ENCODE measurements at regions not wholly inside any gene's neighbourhood (a gene's known extent, or its start where the extent isn't known, plus 50 kb on each side); places are given as distances from the start of the nearest gene placed in this dataset.
"Not testable (repeated sequence)": the region's sequence is repeated elsewhere in the genome, so short reads cannot be mapped to it uniquely, and the experiment has no call there.

DNA sequence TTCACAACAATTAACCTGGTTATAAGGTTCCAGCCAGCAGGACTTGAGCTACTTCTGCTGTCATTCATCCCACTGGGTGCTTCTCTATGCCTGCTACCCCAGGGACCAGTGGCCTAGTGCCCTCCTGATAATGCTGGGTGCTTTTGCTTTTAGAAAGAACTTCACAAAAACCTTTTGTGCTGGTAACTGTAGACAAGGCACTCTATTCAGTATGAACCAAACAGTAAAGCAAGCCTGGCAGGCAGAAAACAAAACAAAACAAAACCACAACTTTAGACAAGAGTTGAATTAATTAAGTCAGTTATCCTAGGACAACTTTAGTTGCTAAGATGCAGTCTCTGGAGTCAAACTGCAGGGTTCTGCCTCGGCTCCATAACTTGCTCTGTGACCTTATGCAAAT lies 61.9 kb upstream of the ADGRL2 start:
- no peaks in the 10 kb centered on the region for H3K9me3 Mint-ChIP-seq
- no peaks in the 10 kb centered on the region for H3K27me3 Mint-ChIP-seq (ENCODE audit: low read depth)
- no peak for DNase-seq (ENCODE audit: low read depth, low spot score)
- H3K36me3 Mint-ChIP-seq (ENCODE audit: low read depth) = no peaks in the 10 kb centered on the region
- no peak overlapping the region for H3K27ac Mint-ChIP-seq (ENCODE audit: unreplicated experiment)
- TF ChIP-seq CTCF (conservative IDR thresholded peaks at IDR 0.05) = no peak
- H3K4me1 Mint-ChIP-seq = peaks cover 19% of the 10 kb centered on the region
- no peak overlapping the region for H3K4me3 Mint-ChIP-seq

- Mint-ChIP-seq H3K36me3 (ENCODE audit: low read depth) (no peaks in the 10 kb centered on the region), H3K9me3 (no peaks in the 10 kb centered on the region), H3K4me1 (peaks cover 5% of the 10 kb centered on the region), H3K27me3 (ENCODE audit: low read depth) (no peaks in the 10 kb centered on the region), H3K4me3 (no peak overlapping the region), H3K27ac (ENCODE audit: unreplicated experiment) (no peak overlapping the region)
- TF ChIP-seq CTCF (conservative IDR thresholded peaks at IDR 0.05) = no peak
- DNase-seq (ENCODE audit: low read depth, low spot score) = no peak
Observed at GRCh38 chr1:81733480-81733879, 67.3 kb upstream of the ADGRL2 start.

- H3K4me1 Mint-ChIP-seq = no peaks in the 10 kb centered on the region
- TF ChIP-seq CTCF (conservative IDR thresholded peaks at IDR 0.05) = no peak
- H3K36me3 Mint-ChIP-seq (ENCODE audit: low read depth) = no peaks in the 10 kb centered on the region
Observed at GRCh38 chr1:81731989-81732388, 68.7 kb upstream of the ADGRL2 start.

GRCh38 chr1:81730881-81731280 lies 69.9 kb upstream of the ADGRL2 start:
- TF ChIP-seq CTCF (conservative IDR thresholded peaks at IDR 0.05) = no peak
- H3K27me3 Mint-ChIP-seq (ENCODE audit: low read depth) = no peaks in the 10 kb centered on the region
- no peaks in the 10 kb centered on the region for H3K9me3 Mint-ChIP-seq
- H3K4me1 Mint-ChIP-seq = no peaks in the 10 kb centered on the region
- DNase-seq (ENCODE audit: low read depth, low spot score) = no peak
- no peaks in the 10 kb centered on the region for H3K36me3 Mint-ChIP-seq (ENCODE audit: low read depth)
- H3K4me3 Mint-ChIP-seq = no peak overlapping the region
- H3K27ac Mint-ChIP-seq (ENCODE audit: unreplicated experiment) = no peak overlapping the region

More at GRCh38 chr1:81731989-81732388, 68.7 kb upstream of the ADGRL2 start:
- no peak overlapping the region for H3K4me3 Mint-ChIP-seq
- no peak overlapping the region for H3K27ac Mint-ChIP-seq (ENCODE audit: unreplicated experiment)
- no peaks in the 10 kb centered on the region for H3K9me3 Mint-ChIP-seq
- no peak for DNase-seq (ENCODE audit: low read depth, low spot score)
- H3K27me3 Mint-ChIP-seq (ENCODE audit: low read depth) = no peaks in the 10 kb centered on the region

GRCh38 chr1:81730299-81730698 lies 70.4 kb upstream of the ADGRL2 start:
- H3K4me3 Mint-ChIP-seq; H3K27me3 Mint-ChIP-seq (ENCODE audit: low read depth); H3K36me3 Mint-ChIP-seq (ENCODE audit: low read depth); H3K27ac Mint-ChIP-seq (ENCODE audit: unreplicated experiment); DNase-seq (ENCODE audit: low read depth, low spot score); H3K4me1 Mint-ChIP-seq; H3K9me3 Mint-ChIP-seq: not testable (repeated sequence)

GRCh38 chr1:81729818-81730217 lies 70.9 kb upstream of the ADGRL2 start:
- TF ChIP-seq CTCF (conservative IDR thresholded peaks at IDR 0.05) = no peak

More at GRCh38 chr1:81729818-81730217, 70.9 kb upstream of the ADGRL2 start:
- no peak overlapping the region for H3K4me3 Mint-ChIP-seq
- no peaks in the 10 kb centered on the region for H3K27me3 Mint-ChIP-seq (ENCODE audit: low read depth)
- no peaks in the 10 kb centered on the region for H3K9me3 Mint-ChIP-seq
- H3K4me1 Mint-ChIP-seq = no peaks in the 10 kb centered on the region
- H3K36me3 Mint-ChIP-seq (ENCODE audit: low read depth) = no peaks in the 10 kb centered on the region
- no peak for DNase-seq (ENCODE audit: low read depth, low spot score)
- no peak overlapping the region for H3K27ac Mint-ChIP-seq (ENCODE audit: unreplicated experiment)
